Adrenal gland (tissue), 9 donors: ENCODE measurements at regions not wholly inside any gene's neighbourhood (a gene's known extent, or its start where the extent isn't known, plus 50 kb on each side); places are given as distances from the start of the nearest gene placed in this dataset.

Experiments
- DNase-seq, 7 donors: peaks; one replicate each; pipeline ENCODE4 v3.0.0-alpha.2; 2019 to 2020
- H3K27ac ChIP-seq, 5 donors: fragments of 200-600 bp; sonication (generic) in 4 of 5; 1 replicate in 3 of 5; 2 replicates in 2 of 5; pipeline versions ENCODE4 v1.5.1 to v1.8.0; 2016 to 2020; ENCODE audit warnings: mild to moderate bottlenecking in 1 of 5
- H3K27me3 ChIP-seq: fragments of 200-600 bp; 2 replicates; pipeline ENCODE4 v1.8.0; 2021
- H3K36me3 ChIP-seq, 2 donors: fragments of 200-600 bp; replicated peaks in 1 of 2; 1 replicate in 1 of 2; 2 replicates in 1 of 2; pipeline versions ENCODE4 v1.5.1 to v1.8.0; 2018 to 2022
- H3K4me1 ChIP-seq, 2 donors: fragments of 200-600 bp; replicated peaks in 1 of 2; 1 replicate in 1 of 2; 2 replicates in 1 of 2; pipeline versions ENCODE4 v1.5.1 to v1.8.0; 2018 to 2021
- H3K4me3 ChIP-seq, 4 donors: fragments of 200-600 bp; sonication (generic) in 3 of 4; one replicate each; pipeline ENCODE4 v1.5.1; 2016 to 2018
- H3K9me3 ChIP-seq, 3 donors: fragments of 200-600 bp; sonication (generic) in 1 of 3; replicated peaks in 1 of 3; 1 replicate in 2 of 3; 2 replicates in 1 of 3; pipeline versions ENCODE4 v1.5.1 to v1.8.0; 2016 to 2021
- POLR2A ChIP-seq, 2 donors: fragments of 450-650 bp; IDR thresholded peaks; one replicate each; pipeline ENCODE4 v1.6.1; 2017; ENCODE audit warnings: antibody characterized with exemption in 2 of 2, mild to moderate bottlenecking in 2 of 2, moderate library complexity in 1 of 2
- WGBS, 4 donors: extraction: QIAGEN DNeasy Blood & Tissue Kit in 2 of 4; methylation state at CpG; one replicate each; pipeline versions ENCODE4 v1.1.5 to v1.1.7; 2013 to 2017; 5-methylcytosine and 5-hydroxymethylcytosine counted together
- intact Hi-C, 2 donors: fragments of 100-400 bp; cut with DNase I; formaldehyde crosslinking; loops; one replicate each; pipeline versions ENCODE4 v1.14.1 to v1.15.0; 2022 to 2023
- TF ChIP-seq, protein P1 (sequence below), 6 experiments: fragments of 450-650 bp in 4 of 6; fragments of 200-600 bp in 2 of 6; sonication (generic) in 1 of 6; IDR thresholded peaks; 1 replicate in 5 of 6; 2 replicates in 1 of 6; pipeline versions ENCODE4 v1.5.1 to v1.8.0; 2016 to 2021; ENCODE audit warnings: antibody characterized with exemption in 6 of 6, mild to moderate bottlenecking in 2 of 6, moderate library complexity in 1 of 6
- donor health status: healthy with polysubstance abuse.
- donor health status: Bipolar disorder and iron deficiency.
- donor health status: DM: yes; HTN: yes; CAD: no.
- donor health status: DM: no; HTN: no; CAD: no.
- donor health status: DM: no; HTN: no; CAD: no.

DNA sequence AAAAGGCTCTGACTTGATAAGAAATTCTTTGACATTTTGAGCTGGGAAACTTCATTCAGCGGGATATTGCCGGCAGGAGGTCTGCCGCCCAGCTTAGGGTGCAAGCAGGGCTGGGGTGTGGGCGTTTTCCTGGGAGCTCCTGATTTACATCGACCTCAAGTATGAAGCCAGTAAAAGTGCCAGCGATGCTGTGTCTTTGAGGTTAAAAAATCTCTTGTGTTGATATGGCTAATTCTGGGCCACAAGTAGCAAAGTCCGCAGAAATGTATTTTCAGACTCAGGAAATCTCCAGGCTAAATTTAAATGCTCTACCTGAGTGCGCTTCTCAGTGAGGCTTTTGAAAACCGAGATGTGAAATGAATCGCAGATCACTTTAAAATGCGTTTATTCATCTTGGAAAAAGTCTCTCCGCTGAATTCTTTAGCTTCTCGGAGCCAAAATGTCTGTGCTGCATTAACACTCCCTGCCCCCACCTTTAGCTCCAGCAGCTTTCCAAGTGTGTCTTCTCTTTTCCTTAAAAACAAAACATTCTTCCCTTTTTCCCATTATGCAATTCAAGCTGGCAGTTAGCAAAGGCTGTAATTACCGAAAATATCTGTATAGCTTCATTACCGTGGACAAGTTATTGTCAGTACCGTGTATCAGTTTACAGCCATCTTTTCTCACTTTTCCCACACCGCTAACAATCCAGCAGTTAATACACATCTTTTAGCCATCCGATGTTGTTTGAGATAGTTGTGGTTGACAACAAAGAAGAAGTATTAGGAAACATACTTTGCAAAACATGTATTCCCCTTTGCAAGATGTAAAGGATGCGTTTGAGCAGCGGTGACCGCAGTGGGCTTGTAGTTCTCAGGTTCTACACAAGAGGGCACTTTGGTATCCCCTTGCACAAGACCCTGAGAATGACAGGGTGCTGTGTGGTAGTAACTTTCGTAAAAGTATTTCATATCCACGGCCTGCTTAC is 136.0 kb upstream of the STX18 start:
- no peak for DNase-seq
- intact Hi-C loops = no loop called here
- Histone ChIP-seq H3K27me3 (no peaks in the 10 kb centered on the region), H3K4me1 (no peaks in the 10 kb centered on the region), H3K27ac (no peak overlapping the region), H3K9me3 (no peaks in the 10 kb centered on the region), H3K4me3 (peak overlapping the region in 1 of 4 donors; percentile 12), H3K36me3 (no peaks in the 10 kb centered on the region)
- TF ChIP-seq POLR2A (IDR thresholded peaks at IDR 0.05) = no peak
- TF ChIP-seq, protein P1, sequence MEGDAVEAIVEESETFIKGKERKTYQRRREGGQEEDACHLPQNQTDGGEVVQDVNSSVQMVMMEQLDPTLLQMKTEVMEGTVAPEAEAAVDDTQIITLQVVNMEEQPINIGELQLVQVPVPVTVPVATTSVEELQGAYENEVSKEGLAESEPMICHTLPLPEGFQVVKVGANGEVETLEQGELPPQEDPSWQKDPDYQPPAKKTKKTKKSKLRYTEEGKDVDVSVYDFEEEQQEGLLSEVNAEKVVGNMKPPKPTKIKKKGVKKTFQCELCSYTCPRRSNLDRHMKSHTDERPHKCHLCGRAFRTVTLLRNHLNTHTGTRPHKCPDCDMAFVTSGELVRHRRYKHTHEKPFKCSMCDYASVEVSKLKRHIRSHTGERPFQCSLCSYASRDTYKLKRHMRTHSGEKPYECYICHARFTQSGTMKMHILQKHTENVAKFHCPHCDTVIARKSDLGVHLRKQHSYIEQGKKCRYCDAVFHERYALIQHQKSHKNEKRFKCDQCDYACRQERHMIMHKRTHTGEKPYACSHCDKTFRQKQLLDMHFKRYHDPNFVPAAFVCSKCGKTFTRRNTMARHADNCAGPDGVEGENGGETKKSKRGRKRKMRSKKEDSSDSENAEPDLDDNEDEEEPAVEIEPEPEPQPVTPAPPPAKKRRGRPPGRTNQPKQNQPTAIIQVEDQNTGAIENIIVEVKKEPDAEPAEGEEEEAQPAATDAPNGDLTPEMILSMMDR (IDR thresholded peaks at IDR 0.05) = peak in 4 of 6 experiments; percentile 12 to 41 (median 38)
- WGBS, 4 donors = 54 to 66% (median 63%) methylated on average over 23 of the region's 23 CpGs

DNA sequence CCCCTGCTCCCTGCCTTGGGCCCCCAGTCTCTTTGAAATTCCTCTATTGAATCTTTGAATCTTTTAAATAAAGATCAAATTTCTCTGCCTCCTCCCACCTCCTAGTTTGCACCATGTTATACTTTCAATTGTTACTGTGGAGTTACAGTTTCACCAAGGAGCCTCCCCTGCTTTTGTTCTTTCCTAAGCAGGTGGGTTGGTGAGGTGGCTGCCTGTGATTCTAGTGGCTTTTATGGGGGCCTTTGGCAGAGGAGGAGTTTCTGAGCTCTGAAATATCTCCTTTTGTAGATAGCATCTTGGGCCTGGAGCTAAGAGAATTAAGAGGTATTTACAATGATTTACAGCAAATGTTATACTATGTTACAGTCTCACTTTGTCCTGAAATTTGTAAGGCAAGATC is 133.8 kb upstream of the STX18 start:
- H3K27me3 ChIP-seq = no peaks in the 10 kb centered on the region
- no peak overlapping the region for H3K27ac ChIP-seq
- no peaks in the 10 kb centered on the region for H3K36me3 ChIP-seq
- no peak for DNase-seq
- H3K9me3 ChIP-seq = no peaks in the 10 kb centered on the region
- intact Hi-C loops = no loop called here
- H3K4me3 ChIP-seq = no peak overlapping the region
- H3K4me1 ChIP-seq = no peaks in the 10 kb centered on the region
- TF ChIP-seq, protein P1 (IDR thresholded peaks at IDR 0.05) = no peak
- no peak for TF ChIP-seq POLR2A (IDR thresholded peaks at IDR 0.05)

DNA sequence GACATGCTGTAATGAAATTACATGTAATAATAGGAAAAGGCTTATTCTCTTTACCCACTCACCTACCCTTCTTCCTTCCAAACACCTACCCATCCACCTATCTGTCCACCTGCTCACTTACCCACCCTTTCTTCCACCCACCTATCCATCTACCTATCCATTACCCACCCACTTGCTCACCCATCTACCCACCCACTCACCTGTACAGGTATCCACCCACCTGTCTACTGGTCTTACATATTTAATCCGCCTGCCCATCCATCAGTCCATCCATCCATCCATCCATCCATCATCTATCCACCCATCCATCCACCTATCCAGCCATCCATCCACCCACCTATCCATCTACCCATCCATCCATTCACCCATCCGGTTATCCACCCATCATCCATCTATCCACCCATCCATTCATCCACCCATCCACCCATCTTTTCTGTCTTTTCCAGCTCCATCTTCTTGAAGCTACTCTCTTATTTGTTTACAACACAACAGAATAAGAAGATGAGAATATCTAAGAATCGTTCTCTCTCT is 133.3 kb upstream of the STX18 start:
- intact Hi-C loops = no loop called here
- 83 to 94% (median 88%) methylated on average over 3 of the region's 3 CpGs for WGBS, 4 donors

DNA sequence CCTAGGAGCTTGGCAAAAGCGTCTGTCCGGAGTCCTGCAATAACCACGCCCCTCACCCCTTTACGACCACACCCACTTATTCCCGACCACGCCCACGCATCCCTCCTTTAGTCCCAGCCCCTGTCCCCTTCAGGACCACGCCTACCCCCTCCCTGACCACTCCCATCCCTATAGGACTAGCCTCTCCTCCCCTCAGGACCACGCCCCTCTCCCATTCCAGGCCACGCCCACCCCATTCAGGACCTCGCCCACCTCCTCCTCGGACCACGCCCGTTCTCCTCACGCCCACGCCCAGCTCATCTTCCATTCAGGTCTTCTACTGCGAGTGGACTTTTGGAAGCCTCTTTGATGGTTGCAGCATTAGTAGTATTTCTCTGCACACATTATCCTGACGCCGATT is 131.2 kb upstream of the STX18 start:
- 46 to 55% (median 49%) methylated on average over 19 of the region's 19 CpGs for WGBS, 4 donors
- intact Hi-C loops = no loop called here
- DNase-seq = no peak

More for the DNA sequence above, 133.3 kb upstream of the STX18 start:
- Histone ChIP-seq H3K27me3 (no peaks in the 10 kb centered on the region), H3K4me3 (no peak overlapping the region), H3K36me3 (no peaks in the 10 kb centered on the region), H3K4me1 (no peaks in the 10 kb centered on the region), H3K27ac (no peak overlapping the region), H3K9me3 (no peaks in the 10 kb centered on the region)
- DNase-seq = no peak
- TF ChIP-seq, protein P1 (IDR thresholded peaks at IDR 0.05) = no peak
- TF ChIP-seq POLR2A (IDR thresholded peaks at IDR 0.05) = no peak

More for the DNA sequence above, 131.2 kb upstream of the STX18 start:
- no peak overlapping the region for H3K27ac ChIP-seq
- no peaks in the 10 kb centered on the region for H3K27me3 ChIP-seq
- H3K4me3 ChIP-seq = no peak overlapping the region
- no peaks in the 10 kb centered on the region for H3K36me3 ChIP-seq
- TF ChIP-seq, protein P1 (IDR thresholded peaks at IDR 0.05) = no peak
- no peak for TF ChIP-seq POLR2A (IDR thresholded peaks at IDR 0.05)
- no peaks in the 10 kb centered on the region for H3K9me3 ChIP-seq
- H3K4me1 ChIP-seq = no peaks in the 10 kb centered on the region
